Fibroblast of gingiva (primary cell): ENCODE measurements at regions not wholly inside any gene's neighbourhood (a gene's known extent, or its start where the extent isn't known, plus 50 kb on each side); places are given as distances from the start of the nearest gene placed in this dataset.
"Not testable (repeated sequence)": the region's sequence is repeated elsewhere in the genome, so short reads cannot be mapped to it uniquely, and the experiment has no call there.

Experiments
- DNase-seq: peaks from one replicate; pipeline ENCODE4 v3.0.0-alpha.2; 2011; ENCODE audit warnings: low read depth

DNA sequence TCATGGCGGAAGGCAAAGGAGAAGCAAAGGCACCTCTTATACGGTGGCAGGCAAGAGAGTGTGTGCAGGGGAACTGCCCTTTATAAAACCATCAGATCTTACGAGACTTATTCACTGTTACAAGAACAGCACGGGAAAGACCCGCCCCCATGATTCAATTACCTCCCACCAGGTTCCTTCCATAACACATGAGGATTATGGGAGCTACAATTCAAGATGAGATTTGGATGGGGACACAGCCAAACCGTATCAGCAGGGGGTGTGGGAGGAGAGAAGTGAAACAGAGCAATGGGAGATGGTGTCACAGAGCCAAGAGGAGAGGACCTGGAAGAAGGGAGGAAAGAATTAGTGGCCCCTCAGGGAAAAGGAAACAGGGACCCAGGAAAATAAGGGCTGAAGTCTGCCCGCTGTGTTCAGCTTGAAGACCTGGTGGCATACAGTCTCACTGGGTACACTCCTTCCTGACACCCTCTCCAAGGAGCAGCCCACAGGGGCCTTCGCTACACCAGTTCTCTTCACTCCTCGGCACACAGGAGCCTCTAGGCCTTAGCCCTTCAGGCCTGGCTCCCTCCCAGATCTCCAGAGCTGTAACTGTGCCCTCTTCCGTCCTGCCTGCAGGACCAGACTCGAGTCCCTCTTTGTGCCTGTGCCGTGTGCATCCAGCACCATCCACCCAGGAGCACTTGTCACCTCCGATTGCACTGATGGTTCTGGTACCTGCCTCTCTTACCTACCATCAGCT is 262.1 kb downstream of the EIPR1 start:
- no peak for DNase-seq

DNA sequence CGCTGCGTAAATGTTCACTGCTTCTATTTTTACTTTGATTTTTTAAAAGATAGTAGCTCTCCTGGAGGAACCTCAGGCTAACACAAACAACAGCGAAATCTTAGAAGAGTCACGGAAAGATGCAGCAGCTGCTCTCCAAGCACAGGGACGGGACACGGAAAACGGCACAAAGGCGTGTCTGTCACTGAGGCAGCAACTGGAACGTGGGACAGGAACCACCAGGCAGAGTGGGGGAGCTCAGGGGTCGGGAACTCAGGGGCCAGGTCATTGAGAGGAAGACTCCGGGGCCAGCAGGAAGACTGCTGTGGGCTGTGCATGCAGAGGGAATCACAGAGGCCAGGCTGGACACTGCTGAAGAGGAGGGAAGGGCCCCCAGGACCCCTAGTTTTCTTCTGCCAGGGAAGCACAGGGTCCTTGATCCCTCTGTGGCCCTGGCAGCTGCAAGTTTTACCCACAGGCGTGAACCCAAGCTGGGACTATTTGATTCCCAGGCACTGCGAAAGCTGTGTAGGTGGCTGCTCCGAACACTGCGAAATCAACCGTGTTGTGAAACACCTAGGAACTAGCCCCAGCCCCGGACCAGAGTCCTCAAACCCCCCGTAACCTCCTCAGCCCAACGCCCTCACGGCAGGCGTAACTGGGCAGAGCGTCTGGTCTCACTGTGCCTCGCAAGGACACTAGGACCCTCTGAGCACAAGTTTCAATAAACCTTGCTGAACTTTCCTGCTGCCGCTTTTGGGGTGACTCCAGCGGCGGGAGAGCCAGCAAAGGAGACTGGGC is 263.0 kb downstream of the EIPR1 start:
- no peak for DNase-seq

DNA sequence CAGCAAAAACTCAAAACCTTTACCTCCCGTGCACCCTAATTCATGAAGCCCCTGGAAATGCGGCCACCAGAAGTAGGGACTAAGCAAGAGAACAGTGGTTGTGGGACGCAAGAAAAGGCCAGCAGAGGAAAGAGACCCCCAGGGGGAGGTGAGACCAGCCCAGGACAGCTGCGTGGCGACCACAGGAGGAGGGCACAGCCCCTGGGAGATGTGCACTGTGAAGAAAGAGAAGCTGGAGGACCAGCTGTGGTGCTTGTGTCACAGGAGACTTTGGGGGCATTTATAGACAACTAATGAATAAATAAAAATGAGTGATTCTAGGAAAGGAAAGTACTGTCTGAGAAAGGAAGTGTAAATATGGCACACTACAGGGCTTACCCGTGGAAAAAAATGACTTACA is 263.8 kb downstream of the EIPR1 start:
- DNase-seq, result no peak

DNA sequence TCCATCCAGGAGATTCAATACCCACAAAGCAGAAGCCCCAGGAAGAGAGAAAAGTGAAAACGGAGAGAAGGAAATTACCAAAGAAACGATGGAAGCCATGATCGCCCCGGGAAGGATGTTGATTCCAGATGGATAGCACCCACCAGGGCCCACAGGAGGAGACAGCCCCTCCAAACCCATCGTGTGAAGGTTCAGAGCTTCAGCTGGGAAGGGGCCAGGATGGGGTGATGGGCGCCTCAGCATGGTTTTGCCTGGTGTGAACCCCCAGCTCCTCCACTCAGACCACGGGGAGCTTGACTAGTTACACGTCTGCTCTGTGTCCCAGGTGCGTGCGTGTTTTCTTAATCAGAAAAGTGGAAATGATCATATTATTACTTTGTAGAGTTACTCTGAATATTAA is 264.5 kb downstream of the EIPR1 start:
- DNase-seq, result no peak

DNA sequence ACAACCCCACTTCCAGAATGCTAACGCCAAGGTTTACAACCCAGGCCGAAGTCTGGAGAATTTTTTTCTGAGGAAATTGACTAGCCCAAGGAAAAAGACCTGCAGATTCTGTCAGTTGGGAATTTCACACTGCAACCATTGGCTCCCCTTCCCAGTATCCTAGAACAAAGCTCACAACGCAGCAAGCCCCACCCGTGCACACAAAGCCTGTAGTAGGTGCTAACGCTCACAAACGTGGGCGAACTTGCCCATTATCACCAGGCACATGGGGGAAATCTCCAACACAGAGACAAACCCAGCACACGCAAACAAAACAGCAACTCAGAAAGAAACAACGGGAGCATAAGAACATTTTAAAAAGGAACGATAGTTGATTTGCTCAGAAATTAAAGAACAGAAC is 265.1 kb downstream of the EIPR1 start:
- no peak for DNase-seq

GRCh38 chr2:3112131-3112530 is 265.5 kb downstream of the EIPR1 start:
- DNase-seq, result no peak

GRCh38 chr2:3110994-3111666 is 266.5 kb downstream of the EIPR1 start:
- DNase-seq, result no peak

DNA sequence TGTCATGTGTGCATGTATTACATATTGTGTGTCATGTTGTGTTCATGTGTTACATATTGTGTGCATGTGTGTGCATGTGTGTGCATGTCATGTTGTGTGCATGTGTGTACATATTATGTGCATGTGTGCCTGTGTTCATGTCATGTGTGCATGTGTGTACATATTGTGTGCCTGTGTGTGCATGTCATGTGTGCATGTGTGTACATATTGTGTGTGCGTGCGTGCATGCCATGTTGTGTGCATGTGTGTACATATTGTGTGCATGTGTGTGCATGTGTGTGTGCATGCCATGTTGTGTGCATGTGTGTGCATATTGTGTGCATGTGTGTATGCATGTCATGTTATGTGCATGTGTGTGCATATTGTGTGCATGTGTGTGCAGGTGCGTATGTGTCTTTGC is 267.1 kb downstream of the EIPR1 start:
- DNase-seq, result no peak

- DNase-seq, result no peak
These were observed 268.6 kb downstream of the EIPR1 start for GRCh38 chr2:3108710-3109702.

- no peak for DNase-seq
These were observed 269.5 kb downstream of the EIPR1 start for GRCh38 chr2:3108105-3108504.

- DNase-seq, result no peak
These were observed 270.1 kb downstream of the EIPR1 start for GRCh38 chr2:3107567-3107966.

DNA sequence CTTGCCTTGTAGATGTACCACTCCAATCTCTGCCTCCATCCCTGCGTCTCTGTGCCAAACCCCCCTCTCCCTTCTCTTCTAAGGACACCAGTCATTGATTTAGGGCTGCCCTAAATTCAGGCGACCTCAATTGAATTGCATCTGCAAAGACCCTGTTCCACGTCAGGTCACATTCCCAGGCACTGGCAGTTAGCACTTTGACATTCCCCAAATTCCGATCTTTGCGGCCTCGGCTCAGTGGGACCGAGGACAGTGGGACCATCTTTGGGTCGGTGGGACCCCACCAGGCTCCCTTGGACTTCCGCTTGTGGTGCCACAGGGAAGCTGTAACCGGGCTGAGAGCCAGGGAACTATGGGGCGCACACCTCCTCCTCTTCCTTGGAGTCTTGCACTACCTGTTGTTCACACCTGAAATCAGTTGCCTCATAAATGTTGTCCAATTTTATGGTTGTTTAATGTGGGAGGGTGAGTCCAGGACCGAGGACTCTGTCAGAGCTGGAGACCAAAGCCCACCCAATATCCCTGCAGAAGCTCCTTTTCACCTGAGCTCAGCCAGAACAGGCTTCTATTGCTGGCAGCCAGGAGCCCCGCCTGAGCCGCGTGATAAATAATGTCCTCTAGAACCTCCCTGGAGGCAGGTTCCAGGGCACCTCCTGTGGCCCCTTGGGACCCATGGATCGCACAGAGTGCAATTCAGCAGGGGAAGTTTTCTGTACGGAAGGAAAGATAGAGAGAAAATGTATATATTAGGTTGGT is 271.6 kb downstream of the EIPR1 start:
- DNase-seq, result no peak

DNA sequence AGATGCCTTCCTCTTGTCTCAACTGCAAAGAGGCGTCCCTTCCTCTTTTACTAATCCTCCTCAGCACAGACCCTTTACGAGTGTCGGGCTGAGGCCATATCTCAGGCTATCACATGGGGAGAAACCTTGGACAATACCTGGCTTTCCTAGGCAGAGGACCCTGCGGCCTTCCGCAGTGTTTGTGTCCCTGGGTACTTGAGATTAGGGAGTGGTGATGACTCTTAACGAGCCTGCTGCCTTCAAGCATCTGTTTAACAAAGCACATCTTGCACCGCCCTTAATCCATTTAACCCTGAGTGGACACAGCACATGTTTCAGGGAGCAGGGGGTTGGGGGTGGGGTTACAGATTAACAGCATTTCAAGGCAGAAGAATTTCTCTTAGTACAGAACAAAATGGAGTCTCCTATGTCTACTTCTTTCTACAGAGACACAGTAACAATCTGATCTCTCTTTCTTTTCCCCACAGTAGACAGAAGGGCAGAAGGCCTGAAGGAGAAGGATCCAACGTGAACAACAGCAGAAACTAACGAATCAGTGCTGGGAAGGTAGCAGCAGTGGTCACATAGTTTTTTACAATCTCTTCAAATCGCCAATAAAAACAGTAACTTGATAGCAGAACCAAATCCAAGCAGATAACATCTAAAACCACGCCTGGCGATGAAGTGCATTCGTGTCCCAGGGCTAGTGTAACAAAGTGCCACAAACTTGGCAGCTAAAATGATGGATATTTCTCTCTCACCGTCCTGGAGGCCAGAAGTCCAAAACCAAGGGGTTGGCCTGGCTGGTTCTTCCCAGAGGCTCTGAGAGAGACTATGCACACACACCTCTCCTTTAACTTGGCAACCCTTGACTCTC is 272.4 kb downstream of the EIPR1 start:
- DNase-seq, result not testable (repeated sequence)

DNA sequence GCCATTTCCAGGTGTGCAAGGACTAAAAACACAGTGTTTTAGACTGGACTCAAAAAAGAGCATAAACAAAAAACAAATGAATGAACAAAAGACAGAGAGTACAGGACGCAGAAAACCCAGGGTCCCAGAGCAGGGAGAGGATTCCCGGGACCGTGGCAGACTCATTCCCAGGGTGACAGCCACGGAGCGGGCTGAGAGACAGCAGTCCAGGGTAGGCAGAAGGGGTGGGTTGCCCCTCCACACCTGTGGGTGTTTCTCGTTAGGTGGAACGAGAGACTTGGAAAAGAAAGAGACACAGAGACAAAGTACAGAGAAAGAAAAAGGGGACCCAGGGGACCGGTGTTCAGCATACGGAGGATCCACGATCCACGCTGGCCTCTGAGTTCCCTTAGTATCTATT is 273.4 kb downstream of the EIPR1 start:
- DNase-seq, result no peak

DNA sequence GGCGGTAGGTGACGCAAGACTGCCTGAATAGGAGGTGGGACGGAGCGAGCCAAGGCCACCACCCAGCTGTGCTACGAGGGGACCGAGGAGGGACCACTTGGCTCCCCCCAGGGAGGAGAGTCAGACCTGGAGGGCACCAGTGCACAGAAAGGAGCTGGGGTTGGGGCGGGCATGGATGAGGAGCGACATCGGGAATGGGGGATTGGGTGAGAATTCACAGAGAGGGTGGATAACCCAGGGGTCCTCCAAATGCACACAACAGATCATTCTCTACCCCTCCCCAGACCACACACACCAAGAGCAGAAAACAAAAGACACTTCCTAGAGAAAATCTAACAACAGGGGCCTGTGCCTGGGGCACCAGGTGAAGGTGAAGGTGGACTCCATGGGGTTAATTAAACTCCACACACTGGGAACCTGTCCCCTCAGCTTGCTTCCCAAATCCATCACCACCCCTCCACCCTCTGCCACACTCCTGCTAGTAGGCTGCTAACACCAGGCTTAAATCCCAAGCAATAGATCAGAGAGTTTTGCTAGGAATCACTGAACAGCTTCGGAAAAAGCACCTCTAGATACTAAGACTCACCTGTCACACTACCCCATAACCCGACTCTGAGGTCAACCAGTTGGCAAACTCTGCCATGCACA is 274.6 kb downstream of the EIPR1 start:
- DNase-seq, result no peak

GRCh38 chr2:3102081-3102921 is 275.3 kb downstream of the EIPR1 start:
- DNase-seq, result no peak

DNA sequence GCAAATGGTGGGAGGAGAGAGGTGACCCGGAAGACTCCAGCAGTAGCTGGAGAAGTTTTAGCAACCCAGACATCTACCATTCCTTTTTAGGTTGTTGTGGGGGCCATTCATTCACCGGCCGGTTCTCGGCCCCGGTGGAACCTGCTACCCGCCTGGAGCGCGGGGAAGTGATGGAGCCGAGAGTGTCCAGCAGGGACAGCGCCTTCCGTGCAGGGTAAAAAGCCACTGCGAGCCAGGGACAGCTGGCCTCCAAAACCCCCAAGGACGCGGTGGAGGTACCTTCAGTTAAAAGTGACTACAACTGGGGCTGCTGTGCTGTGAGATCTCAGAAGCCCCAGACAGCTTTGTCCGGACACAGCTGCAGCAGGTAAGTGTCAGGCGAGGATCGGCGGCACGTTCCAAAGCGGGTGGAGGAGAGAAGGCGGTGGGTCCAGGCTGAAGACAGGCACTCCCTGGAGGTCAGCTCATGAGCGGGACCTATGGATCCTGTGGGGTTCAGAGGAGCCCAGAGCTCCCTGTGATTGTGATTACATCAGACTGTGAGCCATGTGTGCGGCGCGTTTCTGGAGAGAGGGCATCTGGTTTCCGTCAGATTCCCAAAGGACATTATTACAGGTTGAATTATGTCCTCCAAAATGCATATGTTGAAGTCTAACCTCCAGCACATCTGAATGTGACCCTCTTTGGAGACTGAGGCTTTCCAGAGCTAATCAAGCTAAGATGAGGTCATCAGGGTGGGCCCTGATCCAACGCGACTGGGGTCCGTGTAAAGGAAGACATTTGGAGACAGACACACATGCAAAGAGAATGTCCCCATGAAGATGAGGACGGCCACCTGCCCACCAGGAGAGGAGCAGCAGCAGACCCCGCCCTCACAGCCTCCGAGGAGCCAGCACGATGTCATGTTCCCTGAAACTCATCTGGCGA is 276.3 kb downstream of the EIPR1 start:
- no peak for DNase-seq

- DNase-seq, result no peak
These were observed 277.2 kb downstream of the EIPR1 start for GRCh38 chr2:3100386-3100785.
